ENCODE measurements at regions not wholly inside any gene's neighbourhood (a gene's known extent, or its start where the extent isn't known, plus 50 kb on each side); places are given as distances from the start of the nearest gene placed in this dataset.

- peak; percentile 51 for DNase-seq
These were observed 51.8 kb upstream of the FRMD1 start for GRCh38 chr6:168130697-168131371.

- no peak for DNase-seq
These were observed 51.2 kb upstream of the FRMD1 start for GRCh38 chr6:168130168-168130696.

GRCh38 chr6:168129292-168130167 lies 50.5 kb upstream of the FRMD1 start:
- DNase-seq = peak; percentile 47

- DNase-seq = peak; percentile 54
These were observed 49.7 kb upstream of the FRMD1 start for GRCh38 chr6:168128631-168129291.
